HuH-7 (cell line): ENCODE measurements at regions not wholly inside any gene's neighbourhood (a gene's known extent, or its start where the extent isn't known, plus 50 kb on each side); places are given as distances from the start of the nearest gene placed in this dataset.

ENCODE experiments used
- DNase-seq: peaks from one replicate; pipeline ENCODE4 v3.0.0; 2011; ENCODE audit warnings: low spot score

GRCh38 chr15:88403351-88403791, 63.8 kb downstream of the MRPL46 start:
- no peak for DNase-seq

GRCh38 chr15:88401996-88402656, 65.1 kb downstream of the MRPL46 start:
- no peak for DNase-seq

GRCh38 chr15:88401251-88401995, 65.8 kb downstream of the MRPL46 start:
- DNase-seq, result no peak

GRCh38 chr15:88400591-88401250, 66.5 kb downstream of the MRPL46 start:
- DNase-seq, result no peak

GRCh38 chr15:88400084-88400483, 67.1 kb downstream of the MRPL46 start:
- no peak for DNase-seq

- DNase-seq, result no peak
These were observed 68.0 kb downstream of the MRPL46 start for GRCh38 chr15:88399021-88399685.

- no peak for DNase-seq
These were observed 69.2 kb downstream of the MRPL46 start for GRCh38 chr15:88398011-88398410.

- no peak for DNase-seq
These were observed 69.7 kb downstream of the MRPL46 start for GRCh38 chr15:88397506-88397905.

- DNase-seq, result no peak
These were observed 71.1 kb downstream of the MRPL46 start for GRCh38 chr15:88395872-88396781.

GRCh38 chr15:88395241-88395640, 71.9 kb downstream of the MRPL46 start:
- no peak for DNase-seq

- no peak for DNase-seq
These were observed 72.5 kb downstream of the MRPL46 start for GRCh38 chr15:88394553-88395145.

- DNase-seq, result no peak
These were observed 73.3 kb downstream of the MRPL46 start for GRCh38 chr15:88393719-88394519.

GRCh38 chr15:88391700-88392099, 75.5 kb downstream of the MRPL46 start:
- no peak for DNase-seq

- no peak for DNase-seq
These were observed 76.2 kb downstream of the MRPL46 start for GRCh38 chr15:88391006-88391405.

- DNase-seq, result no peak
These were observed 76.9 kb downstream of the MRPL46 start for GRCh38 chr15:88390164-88390901.

- no peak for DNase-seq
These were observed 78.1 kb downstream of the MRPL46 start for GRCh38 chr15:88389120-88389519.

GRCh38 chr15:88388686-88389085, 78.5 kb downstream of the MRPL46 start:
- DNase-seq, result peak; percentile 49

- DNase-seq, result no peak
These were observed 82.0 kb downstream of the MRPL46 start for GRCh38 chr15:88385078-88385700.

- no peak for DNase-seq
These were observed 83.8 kb downstream of the MRPL46 start for GRCh38 chr15:88383354-88383753.
